Fibroblast of peridontal ligament (primary cell): ENCODE measurements at regions not wholly inside any gene's neighbourhood (a gene's known extent, or its start where the extent isn't known, plus 50 kb on each side); places are given as distances from the start of the nearest gene placed in this dataset.

Experiments used
- DNase-seq: peaks from one replicate; pipeline ENCODE4 v3.0.0-alpha.2; 2010; ENCODE audit errors: extremely low read depth

- DNase-seq = no peak
Measured at GRCh38 chr7:109735881-109736280, 1166.2 kb downstream of the DNAJB9 start.

GRCh38 chr7:109745677-109746410, 1176.2 kb downstream of the DNAJB9 start:
- DNase-seq = no peak

- no peak for DNase-seq
Measured at GRCh38 chr7:109751241-109751640, 1181.6 kb downstream of the DNAJB9 start.

- no peak for DNase-seq
Measured at GRCh38 chr7:109752068-109752467, 1182.4 kb downstream of the DNAJB9 start.

GRCh38 chr7:109757713-109758112, 1188.0 kb downstream of the DNAJB9 start:
- DNase-seq = no peak

GRCh38 chr7:109763611-109764010, 1193.9 kb downstream of the DNAJB9 start:
- DNase-seq = no peak

- DNase-seq = no peak
Measured at GRCh38 chr7:109772161-109772560, 1202.5 kb downstream of the DNAJB9 start.

GRCh38 chr7:109782806-109783205, 1213.1 kb downstream of the DNAJB9 start:
- no peak for DNase-seq

GRCh38 chr7:109806548-109806947, 1236.9 kb downstream of the DNAJB9 start:
- DNase-seq = no peak

- DNase-seq = no peak
Measured at GRCh38 chr7:109821156-109821555, 1251.5 kb downstream of the DNAJB9 start.

- DNase-seq = no peak
Measured at GRCh38 chr7:109834851-109835250, 1256.1 kb upstream of the LRRN3 start.

- no peak for DNase-seq
Measured at GRCh38 chr7:109835577-109835976, 1255.3 kb upstream of the LRRN3 start.

- no peak for DNase-seq
Measured at GRCh38 chr7:109836016-109836415, 1254.9 kb upstream of the LRRN3 start.

GRCh38 chr7:109842386-109842785, 1248.5 kb upstream of the LRRN3 start:
- DNase-seq = no peak

- no peak for DNase-seq
Measured at GRCh38 chr7:109844362-109844761, 1246.6 kb upstream of the LRRN3 start.

- DNase-seq = no peak
Measured at GRCh38 chr7:109864230-109864629, 1226.7 kb upstream of the LRRN3 start.

- DNase-seq = no peak
Measured at GRCh38 chr7:109868215-109868860, 1222.6 kb upstream of the LRRN3 start.

- DNase-seq = no peak
Measured at GRCh38 chr7:109873296-109873695, 1217.6 kb upstream of the LRRN3 start.

GRCh38 chr7:109879287-109879828, 1211.6 kb upstream of the LRRN3 start:
- DNase-seq = no peak

- no peak for DNase-seq
Measured at GRCh38 chr7:109890622-109891021, 1200.3 kb upstream of the LRRN3 start.

GRCh38 chr7:109893231-109893630, 1197.7 kb upstream of the LRRN3 start:
- no peak for DNase-seq

- no peak for DNase-seq
Measured at GRCh38 chr7:109895536-109895935, 1195.4 kb upstream of the LRRN3 start.

- DNase-seq = no peak
Measured at GRCh38 chr7:109901926-109902325, 1189.0 kb upstream of the LRRN3 start.
